MCF 10A (cell line): ENCODE measurements at regions not wholly inside any gene's neighbourhood (a gene's known extent, or its start where the extent isn't known, plus 50 kb on each side); places are given as distances from the start of the nearest gene placed in this dataset.

Experiments
- BruUV-seq: library from RNA; stranded (reverse); fragments of 400-500 nt; replicated peaks from 2 replicates; lab custom pipeline; 2021; lab: Mats Ljungman, UMichigan
- CTCF ChIA-PET: fragments of 300-600 bp; sonication (Branson Sonifier 250); formaldehyde crosslinking; extraction: SDS; loops from one replicate; lab custom pipeline; 2021; ENCODE audit warnings: antibody characterized with exemption, inconsistent platforms; lab: Yijun Ruan, JAX
- POLR2A ChIA-PET: fragments of 300-600, 350-650 bp; sonication (Branson Sonifier 250); formaldehyde crosslinking; extraction: SDS; loops from one replicate; lab custom pipeline; 2020; ENCODE audit warnings: antibody characterized with exemption, inconsistent platforms; lab: Yijun Ruan, JAX
- DNase-seq: peaks from one replicate; pipeline ENCODE4 v3.0.0-alpha.2; 2018; ENCODE audit not compliant: unreplicated experiment
- H3K27ac Mint-ChIP-seq: one replicate; pipeline ENCODE4 v1.8.0; 2022; ENCODE audit warnings: mild to moderate bottlenecking, low read depth, mixed read lengths; ENCODE audit not compliant: unreplicated experiment
- H3K27me3 Mint-ChIP-seq: one replicate; pipeline ENCODE4 v1.8.0; 2022; ENCODE audit warnings: mixed read lengths; ENCODE audit not compliant: insufficient read depth, unreplicated experiment
- H3K36me3 Mint-ChIP-seq: one replicate; pipeline ENCODE4 v1.8.0; 2022; ENCODE audit warnings: mild to moderate bottlenecking, moderate library complexity, mixed read lengths; ENCODE audit not compliant: insufficient read depth, unreplicated experiment
- H3K4me1 Mint-ChIP-seq: one replicate; pipeline ENCODE4 v1.8.0; 2022; ENCODE audit warnings: mixed read lengths; ENCODE audit not compliant: insufficient read depth, unreplicated experiment
- H3K4me3 Mint-ChIP-seq: one replicate; pipeline ENCODE4 v1.8.0; 2022; ENCODE audit warnings: mild to moderate bottlenecking, moderate library complexity, mixed read lengths; ENCODE audit not compliant: unreplicated experiment
- H3K9me3 Mint-ChIP-seq: one replicate; pipeline ENCODE4 v1.8.0; 2022; ENCODE audit warnings: mixed read lengths; ENCODE audit not compliant: unreplicated experiment
- CTCF ChIP-seq: fragments of 200-600 bp; IDR thresholded peaks from one replicate; pipeline ENCODE4 v1.8.0; 2022; ENCODE audit warnings: antibody characterized with exemption, mild to moderate bottlenecking; ENCODE audit not compliant: unreplicated experiment
- intact Hi-C: fragments of 100-400 bp; cut with micrococcal nuclease; formaldehyde crosslinking; loops from 2 replicates; pipeline ENCODE4 v1.14.1; 2022

- DNase-seq, result peak; percentile 75
- H3K4me3 Mint-ChIP-seq, result no peak overlapping the region
- intact Hi-C loops, result loop anchor here (5.0 kb wide), 3 partner anchors 126 to 786 kb away; no protein-coding TSS in a partner anchor
- ChIA-PET POLR2A (interaction anchor here (0.6 kb wide), 1 partner anchor 141 kb away, joined by 3 read pairs; no protein-coding TSS in a partner anchor), CTCF (interaction anchor here (0.6 to 6.1 kb wide), 31 partner anchors 8 to 1720 kb away, joined by 3 to 58 read pairs (median 4); no protein-coding TSS in a partner anchor)
- H3K27me3 Mint-ChIP-seq, result no peaks in the 10 kb centered on the region
- BruUV-seq, result no TSS peak
- peaks cover 94% of the 10 kb centered on the region for H3K36me3 Mint-ChIP-seq
- no peak overlapping the region for H3K27ac Mint-ChIP-seq
- peak; percentile 62 for TF ChIP-seq CTCF
- no peaks in the 10 kb centered on the region for H3K9me3 Mint-ChIP-seq
- no peaks in the 10 kb centered on the region for H3K4me1 Mint-ChIP-seq
Observed at GRCh38 chr1:219990782-219991510, 55.4 kb downstream of the EPRS1 start.

GRCh38 chr1:219989766-219990165, 56.5 kb downstream of the EPRS1 start:
- ChIA-PET POLR2A (interaction anchor here (0.8 kb wide), 1 partner anchor 8 kb away, joined by 3 read pairs; no protein-coding TSS in a partner anchor), CTCF (interaction anchor here (0.6 to 6.1 kb wide), 17 partner anchors 8 to 783 kb away, joined by 3 to 58 read pairs (median 5); no protein-coding TSS in a partner anchor)
- peaks cover 94% of the 10 kb centered on the region for H3K36me3 Mint-ChIP-seq
- H3K27ac Mint-ChIP-seq, result no peak overlapping the region
- no peaks in the 10 kb centered on the region for H3K27me3 Mint-ChIP-seq
- BruUV-seq, result no TSS peak
- H3K4me3 Mint-ChIP-seq, result no peak overlapping the region
- DNase-seq, result no peak
- TF ChIP-seq CTCF, result no peak
- intact Hi-C loops, result loop anchor here (2.0 to 5.0 kb wide), 4 partner anchors 13 to 788 kb away; no protein-coding TSS in a partner anchor
- no peaks in the 10 kb centered on the region for H3K9me3 Mint-ChIP-seq
- no peaks in the 10 kb centered on the region for H3K4me1 Mint-ChIP-seq

GRCh38 chr1:219988818-219989217, 57.5 kb downstream of the EPRS1 start:
- Mint-ChIP-seq H3K4me3 (no peak overlapping the region), H3K27me3 (no peaks in the 10 kb centered on the region), H3K36me3 (peaks cover 94% of the 10 kb centered on the region), H3K27ac (no peak overlapping the region), H3K4me1 (no peaks in the 10 kb centered on the region), H3K9me3 (no peaks in the 10 kb centered on the region)
- no TSS peak for BruUV-seq
- ChIA-PET CTCF (interaction anchor here (0.5 to 6.1 kb wide), 12 partner anchors 10 to 1169 kb away, joined by 3 to 58 read pairs (median 4); no protein-coding TSS in a partner anchor), POLR2A (interaction anchor here (0.7 to 1.6 kb wide), 2 partner anchors 10 to 22 kb away, joined by 3 read pairs; no protein-coding TSS in a partner anchor)
- no peak for DNase-seq
- TF ChIP-seq CTCF, result no peak
- intact Hi-C loops, result loop anchor here (2.0 kb wide), 1 partner anchor 14 kb away; no protein-coding TSS in a partner anchor

GRCh38 chr1:219988387-219988786, 57.9 kb downstream of the EPRS1 start:
- CTCF ChIA-PET, result interaction anchor here (0.5 to 6.1 kb wide), 10 partner anchors 10 to 1936 kb away, joined by 3 to 58 read pairs (median 4); no protein-coding TSS in a partner anchor
- no peak for DNase-seq
- Mint-ChIP-seq H3K4me1 (no peaks in the 10 kb centered on the region), H3K27ac (no peak overlapping the region), H3K36me3 (peaks cover 94% of the 10 kb centered on the region), H3K9me3 (no peaks in the 10 kb centered on the region), H3K4me3 (no peak overlapping the region), H3K27me3 (no peaks in the 10 kb centered on the region)
- intact Hi-C loops, result loop anchor here (2.0 kb wide), 1 partner anchor 14 kb away; no protein-coding TSS in a partner anchor
- BruUV-seq, result no TSS peak
- POLR2A ChIA-PET, result interaction anchor here (0.7 to 1.6 kb wide), 3 partner anchors 9 to 23 kb away, joined by 3 read pairs; no protein-coding TSS in a partner anchor
- TF ChIP-seq CTCF, result no peak
